Neural cell (in vitro differentiated cells): ENCODE measurements at regions not wholly inside any gene's neighbourhood (a gene's known extent, or its start where the extent isn't known, plus 50 kb on each side); places are given as distances from the start of the nearest gene placed in this dataset.
A peak's percentile ranks its signal among the peaks of the same experiment; 100 is the strongest.

Experiments
- H2AFZ ChIP-seq: fragments of 200-600, 300-800 bp; sonication (generic), shearing (Covaris generic); 2 replicates; pipeline ENCODE4 v1.6.0; 2014; ENCODE audit warnings: low read depth, mild to moderate bottlenecking, antibody characterized with exemption, low read length, moderate library complexity
- H3F3A ChIP-seq: fragments of 200-600 bp; shearing (Covaris generic); 2 replicates; pipeline ENCODE4 v1.6.1; 2016; ENCODE audit warnings: mild to moderate bottlenecking, moderate library complexity, mixed read lengths, antibody characterized with exemption, low read length; ENCODE audit not compliant: insufficient read depth, poor library complexity, severe bottlenecking
- H3K27ac ChIP-seq: fragments of 200-600, 300-800 bp; sonication (generic), shearing (Covaris generic); 2 replicates; pipeline ENCODE4 v1.5.1; 2014; ENCODE audit warnings: mild to moderate bottlenecking, low read length, moderate library complexity
- H3K27me3 ChIP-seq: fragments of 300-800, 200-600 bp; sonication (generic), shearing (Covaris generic); 2 replicates; pipeline ENCODE4 v1.6.0; 2014; ENCODE audit warnings: mild to moderate bottlenecking, low read depth, low read length, moderate library complexity; ENCODE audit not compliant: insufficient read depth
- H3K36me3 ChIP-seq: fragments of 300-800, 200-600 bp; sonication (generic), shearing (Covaris generic); 2 replicates; pipeline ENCODE4 v1.5.1; 2014; ENCODE audit warnings: mild to moderate bottlenecking, antibody characterized with exemption, low read length, moderate library complexity; ENCODE audit not compliant: insufficient read depth
- H3K4me2 ChIP-seq: fragments of 300-800, 200-600 bp; sonication (generic), shearing (Covaris generic); 2 replicates; pipeline ENCODE4 v1.6.0; 2014; ENCODE audit warnings: mild to moderate bottlenecking, low read length
- H3K4me3 ChIP-seq: fragments of 300-800, 200-600 bp; sonication (generic), shearing (Covaris generic); 2 replicates; pipeline ENCODE4 v1.5.1; 2014; ENCODE audit warnings: mild to moderate bottlenecking, low read length, moderate library complexity
- H3K79me2 ChIP-seq: fragments of 200-600 bp; shearing (Covaris generic); replicated peaks from 2 replicates; pipeline ENCODE4 v1.6.0; 2014; ENCODE audit warnings: mild to moderate bottlenecking, low read length, moderate library complexity; ENCODE audit not compliant: insufficient read depth
- H3K9ac ChIP-seq: fragments of 300-800, 200-600 bp; sonication (generic), shearing (Covaris generic); 2 replicates; pipeline ENCODE4 v1.6.1; 2016; ENCODE audit warnings: mild to moderate bottlenecking, low read length, mixed read lengths
- H3K9me2 ChIP-seq: fragments of 200-600 bp; shearing (Covaris generic); 2 replicates; pipeline ENCODE4 v1.6.1; 2016; ENCODE audit warnings: mild to moderate bottlenecking, low read length, mixed read lengths; ENCODE audit not compliant: insufficient read depth
- H3K9me3 ChIP-seq: fragments of 200-600, 300-800 bp; sonication (generic), shearing (Covaris generic); 2 replicates; pipeline ENCODE4 v1.6.1; 2016; ENCODE audit warnings: mild to moderate bottlenecking, mixed run types, low read length, moderate library complexity, mixed read lengths
- H4K20me1 ChIP-seq: fragments of 200-600 bp; shearing (Covaris generic); 2 replicates; pipeline ENCODE4 v1.6.1; 2016; ENCODE audit warnings: mild to moderate bottlenecking, mixed run types; ENCODE audit not compliant: insufficient read depth
- EP300 ChIP-seq: fragments of 450-650 bp; conservative IDR thresholded peaks from 2 replicates; pipeline ENCODE4 v1.6.1; 2014; ENCODE audit warnings: antibody characterized with exemption, mild to moderate bottlenecking, moderate library complexity; ENCODE audit not compliant: poor library complexity, severe bottlenecking
- EZH2 ChIP-seq: fragments of 200-600, 300-800 bp; shearing (Covaris generic), sonication (generic); IDR thresholded peaks from 2 replicates; pipeline ENCODE4 v1.6.1; 2014; ENCODE audit warnings: antibody characterized with exemption, low read length, borderline replicate concordance, mild to moderate bottlenecking; ENCODE audit not compliant: insufficient read depth, poor library complexity, severe bottlenecking
- MXI1 ChIP-seq: fragments of 450-650 bp; conservative IDR thresholded peaks from 2 replicates; pipeline ENCODE4 v1.6.1; 2014; ENCODE audit warnings: antibody characterized with exemption, mild to moderate bottlenecking; ENCODE audit not compliant: poor library complexity, severe bottlenecking
- POLR2AphosphoS5 ChIP-seq: IDR thresholded peaks from 2 replicates; pipeline ENCODE4 v1.6.1; 2012
- RAD21 ChIP-seq: fragments of 450-650 bp; conservative IDR thresholded peaks from 2 replicates; pipeline ENCODE4 v1.6.1; 2014; ENCODE audit warnings: antibody characterized with exemption, mild to moderate bottlenecking, moderate library complexity
- SMC3 ChIP-seq: fragments of 450-650 bp; conservative IDR thresholded peaks from 2 replicates; pipeline ENCODE4 v1.6.1; 2014; ENCODE audit warnings: antibody characterized with exemption, mild to moderate bottlenecking, moderate library complexity; ENCODE audit not compliant: poor library complexity
- TAF1 ChIP-seq: IDR thresholded peaks from 2 replicates; pipeline ENCODE4 v1.6.1; 2012; ENCODE audit warnings: low read depth
- TF ChIP-seq, protein P1 (sequence below): IDR thresholded peaks from 2 replicates; pipeline ENCODE4 v1.6.1; 2012; ENCODE audit warnings: borderline replicate concordance
- TF ChIP-seq, protein P2 (sequence below): fragments of 450-650 bp; IDR thresholded peaks from 2 replicates; pipeline ENCODE4 v1.5.1; 2014; ENCODE audit warnings: antibody characterized with exemption, mild to moderate bottlenecking, moderate library complexity; ENCODE audit not compliant: poor library complexity, severe bottlenecking

DNA sequence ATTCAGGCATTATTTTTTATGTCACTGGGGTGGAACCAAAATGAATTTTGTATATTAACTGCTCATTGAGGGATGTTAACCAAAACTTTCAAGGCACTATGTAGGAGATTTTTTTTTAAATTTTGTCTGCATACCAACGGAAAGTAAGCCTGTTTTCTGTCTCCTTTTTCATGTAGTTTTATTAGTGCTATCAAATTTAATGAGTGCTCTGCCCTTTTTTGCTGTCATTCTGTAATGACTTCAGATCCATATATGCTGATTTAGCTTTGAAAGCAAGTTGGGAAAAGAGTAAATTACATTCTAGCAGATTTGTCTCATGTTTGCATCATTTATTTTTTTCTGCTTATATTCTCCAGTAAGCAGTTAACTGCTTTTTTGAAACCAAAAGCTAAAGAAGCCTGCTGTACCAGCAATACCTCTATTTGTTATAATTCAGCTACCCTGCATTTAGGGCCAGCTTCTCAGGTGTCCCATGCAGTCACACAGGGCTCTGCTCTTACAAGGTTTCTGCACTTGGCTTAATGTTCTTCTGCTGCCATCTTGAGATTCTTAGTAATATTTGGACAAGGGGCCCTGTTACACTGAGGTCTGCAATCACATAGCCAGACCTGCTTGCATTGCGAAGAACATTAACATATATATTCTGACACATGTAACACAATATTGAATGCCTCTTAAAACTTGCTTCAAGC is 429.0 kb downstream of the UTRN start:
- Histone ChIP-seq H3K9me3 (no peaks in the 10 kb centered on the region), H4K20me1 (no peaks in the 10 kb centered on the region), H3K9me2 (no peaks in the 10 kb centered on the region), H3K79me2 (no peaks in the 10 kb centered on the region), H3K27ac (no peak overlapping the region), H2AFZ (no peak overlapping the region), H3K4me2 (no peak overlapping the region), H3K36me3 (no peaks in the 10 kb centered on the region), H3F3A (no peaks in the 10 kb centered on the region), H3K27me3 (no peaks in the 10 kb centered on the region), H3K4me3 (no peak overlapping the region), H3K9ac (no peak overlapping the region)
- TF ChIP-seq, protein P1, sequence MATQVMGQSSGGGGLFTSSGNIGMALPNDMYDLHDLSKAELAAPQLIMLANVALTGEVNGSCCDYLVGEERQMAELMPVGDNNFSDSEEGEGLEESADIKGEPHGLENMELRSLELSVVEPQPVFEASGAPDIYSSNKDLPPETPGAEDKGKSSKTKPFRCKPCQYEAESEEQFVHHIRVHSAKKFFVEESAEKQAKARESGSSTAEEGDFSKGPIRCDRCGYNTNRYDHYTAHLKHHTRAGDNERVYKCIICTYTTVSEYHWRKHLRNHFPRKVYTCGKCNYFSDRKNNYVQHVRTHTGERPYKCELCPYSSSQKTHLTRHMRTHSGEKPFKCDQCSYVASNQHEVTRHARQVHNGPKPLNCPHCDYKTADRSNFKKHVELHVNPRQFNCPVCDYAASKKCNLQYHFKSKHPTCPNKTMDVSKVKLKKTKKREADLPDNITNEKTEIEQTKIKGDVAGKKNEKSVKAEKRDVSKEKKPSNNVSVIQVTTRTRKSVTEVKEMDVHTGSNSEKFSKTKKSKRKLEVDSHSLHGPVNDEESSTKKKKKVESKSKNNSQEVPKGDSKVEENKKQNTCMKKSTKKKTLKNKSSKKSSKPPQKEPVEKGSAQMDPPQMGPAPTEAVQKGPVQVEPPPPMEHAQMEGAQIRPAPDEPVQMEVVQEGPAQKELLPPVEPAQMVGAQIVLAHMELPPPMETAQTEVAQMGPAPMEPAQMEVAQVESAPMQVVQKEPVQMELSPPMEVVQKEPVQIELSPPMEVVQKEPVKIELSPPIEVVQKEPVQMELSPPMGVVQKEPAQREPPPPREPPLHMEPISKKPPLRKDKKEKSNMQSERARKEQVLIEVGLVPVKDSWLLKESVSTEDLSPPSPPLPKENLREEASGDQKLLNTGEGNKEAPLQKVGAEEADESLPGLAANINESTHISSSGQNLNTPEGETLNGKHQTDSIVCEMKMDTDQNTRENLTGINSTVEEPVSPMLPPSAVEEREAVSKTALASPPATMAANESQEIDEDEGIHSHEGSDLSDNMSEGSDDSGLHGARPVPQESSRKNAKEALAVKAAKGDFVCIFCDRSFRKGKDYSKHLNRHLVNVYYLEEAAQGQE: no peak
- TF ChIP-seq EP300 (no peak), POLR2AphosphoS5 (no peak), MXI1 (no peak), SMC3 (no peak), TAF1 (no peak)
- TF ChIP-seq, protein P2, sequence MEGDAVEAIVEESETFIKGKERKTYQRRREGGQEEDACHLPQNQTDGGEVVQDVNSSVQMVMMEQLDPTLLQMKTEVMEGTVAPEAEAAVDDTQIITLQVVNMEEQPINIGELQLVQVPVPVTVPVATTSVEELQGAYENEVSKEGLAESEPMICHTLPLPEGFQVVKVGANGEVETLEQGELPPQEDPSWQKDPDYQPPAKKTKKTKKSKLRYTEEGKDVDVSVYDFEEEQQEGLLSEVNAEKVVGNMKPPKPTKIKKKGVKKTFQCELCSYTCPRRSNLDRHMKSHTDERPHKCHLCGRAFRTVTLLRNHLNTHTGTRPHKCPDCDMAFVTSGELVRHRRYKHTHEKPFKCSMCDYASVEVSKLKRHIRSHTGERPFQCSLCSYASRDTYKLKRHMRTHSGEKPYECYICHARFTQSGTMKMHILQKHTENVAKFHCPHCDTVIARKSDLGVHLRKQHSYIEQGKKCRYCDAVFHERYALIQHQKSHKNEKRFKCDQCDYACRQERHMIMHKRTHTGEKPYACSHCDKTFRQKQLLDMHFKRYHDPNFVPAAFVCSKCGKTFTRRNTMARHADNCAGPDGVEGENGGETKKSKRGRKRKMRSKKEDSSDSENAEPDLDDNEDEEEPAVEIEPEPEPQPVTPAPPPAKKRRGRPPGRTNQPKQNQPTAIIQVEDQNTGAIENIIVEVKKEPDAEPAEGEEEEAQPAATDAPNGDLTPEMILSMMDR: no peak

DNA sequence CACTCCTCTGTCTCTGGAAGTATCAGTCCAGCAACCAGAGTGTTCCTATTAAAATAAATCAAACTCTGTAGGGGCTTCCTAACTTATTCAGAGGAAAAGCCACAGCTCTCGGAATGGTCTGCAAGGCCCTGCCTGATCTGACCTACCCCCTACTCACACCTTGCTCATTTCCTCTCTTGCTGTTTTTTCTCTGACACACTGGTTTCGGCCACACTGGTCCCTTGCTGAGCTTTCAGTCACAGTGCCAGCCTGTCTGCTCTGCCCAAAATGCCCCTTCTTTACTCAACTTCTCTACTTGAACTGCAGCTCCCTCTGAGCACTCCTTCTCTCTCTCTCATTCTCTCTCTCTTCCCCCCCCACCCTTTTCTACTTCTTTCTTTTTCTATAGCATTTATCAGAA is 430.2 kb downstream of the UTRN start:
- Histone ChIP-seq H3K4me2 (no peak overlapping the region), H3K79me2 (no peaks in the 10 kb centered on the region), H3K36me3 (no peaks in the 10 kb centered on the region), H3F3A (no peaks in the 10 kb centered on the region), H3K27me3 (no peaks in the 10 kb centered on the region), H3K9me2 (no peaks in the 10 kb centered on the region), H3K27ac (peak overlapping the region; percentile 14), H3K9me3 (no peaks in the 10 kb centered on the region), H3K9ac (no peak overlapping the region), H2AFZ (no peak overlapping the region), H4K20me1 (no peaks in the 10 kb centered on the region), H3K4me3 (no peak overlapping the region)
- no peak for TF ChIP-seq TAF1
- no peak for TF ChIP-seq RAD21
- no peak for TF ChIP-seq MXI1
- TF ChIP-seq EP300: no peak
- TF ChIP-seq, protein P2: no peak
- TF ChIP-seq SMC3: no peak
- TF ChIP-seq POLR2AphosphoS5: no peak
- TF ChIP-seq EZH2: no peak
- TF ChIP-seq, protein P1: no peak
